22Rv1 (cell line): ENCODE measurements at regions not wholly inside any gene's neighbourhood (a gene's known extent, or its start where the extent isn't known, plus 50 kb on each side); places are given as distances from the start of the nearest gene placed in this dataset.
"Not testable (repeated sequence)": the region's sequence is repeated elsewhere in the genome, so short reads cannot be mapped to it uniquely, and the experiment has no call there.

Source experiments
- H3K27ac ChIP-seq: fragments of 450-650 bp; 2 replicates; pipeline ENCODE4 v1.5.1; 2017
- ZFX ChIP-seq: fragments of 450-650 bp; IDR thresholded peaks from 2 replicates; pipeline ENCODE4 v1.6.1; 2017; ENCODE audit warnings: antibody characterized with exemption, borderline replicate concordance
- TF ChIP-seq, protein P1 (sequence below): fragments of 450-650 bp; IDR thresholded peaks from 2 replicates; pipeline ENCODE4 v1.5.1; 2017; ENCODE audit warnings: mild to moderate bottlenecking

DNA sequence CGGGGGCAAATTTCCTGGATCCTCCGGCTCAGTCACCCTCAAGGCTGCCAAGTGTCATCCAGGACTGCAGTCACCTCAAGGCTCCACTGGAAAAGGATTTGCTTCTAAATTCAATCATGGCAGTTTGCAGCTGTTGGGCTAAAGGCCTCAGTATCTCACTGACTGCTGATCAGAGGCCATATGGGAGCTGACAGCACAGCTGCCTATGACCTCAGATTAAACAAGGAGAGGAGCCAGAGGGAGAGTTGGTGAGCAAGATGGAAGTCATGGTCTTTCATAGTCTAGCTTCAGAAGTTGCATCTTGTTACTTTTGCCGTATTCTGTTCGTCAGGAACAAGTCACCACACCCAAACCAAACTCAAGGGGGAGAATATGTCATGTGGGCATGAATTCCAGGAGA, 849.7 kb downstream of the UQCRFS1 start:
- TF ChIP-seq ZFX: no peak
- TF ChIP-seq, protein P1, sequence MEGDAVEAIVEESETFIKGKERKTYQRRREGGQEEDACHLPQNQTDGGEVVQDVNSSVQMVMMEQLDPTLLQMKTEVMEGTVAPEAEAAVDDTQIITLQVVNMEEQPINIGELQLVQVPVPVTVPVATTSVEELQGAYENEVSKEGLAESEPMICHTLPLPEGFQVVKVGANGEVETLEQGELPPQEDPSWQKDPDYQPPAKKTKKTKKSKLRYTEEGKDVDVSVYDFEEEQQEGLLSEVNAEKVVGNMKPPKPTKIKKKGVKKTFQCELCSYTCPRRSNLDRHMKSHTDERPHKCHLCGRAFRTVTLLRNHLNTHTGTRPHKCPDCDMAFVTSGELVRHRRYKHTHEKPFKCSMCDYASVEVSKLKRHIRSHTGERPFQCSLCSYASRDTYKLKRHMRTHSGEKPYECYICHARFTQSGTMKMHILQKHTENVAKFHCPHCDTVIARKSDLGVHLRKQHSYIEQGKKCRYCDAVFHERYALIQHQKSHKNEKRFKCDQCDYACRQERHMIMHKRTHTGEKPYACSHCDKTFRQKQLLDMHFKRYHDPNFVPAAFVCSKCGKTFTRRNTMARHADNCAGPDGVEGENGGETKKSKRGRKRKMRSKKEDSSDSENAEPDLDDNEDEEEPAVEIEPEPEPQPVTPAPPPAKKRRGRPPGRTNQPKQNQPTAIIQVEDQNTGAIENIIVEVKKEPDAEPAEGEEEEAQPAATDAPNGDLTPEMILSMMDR: no peak
- no peak overlapping the region for H3K27ac ChIP-seq

- H3K27ac ChIP-seq: no peak overlapping the region
- TF ChIP-seq, protein P1: no peak
- TF ChIP-seq ZFX: no peak
Measured at GRCh38 chr19:28359431-28360414, 853.2 kb downstream of the UQCRFS1 start.

DNA sequence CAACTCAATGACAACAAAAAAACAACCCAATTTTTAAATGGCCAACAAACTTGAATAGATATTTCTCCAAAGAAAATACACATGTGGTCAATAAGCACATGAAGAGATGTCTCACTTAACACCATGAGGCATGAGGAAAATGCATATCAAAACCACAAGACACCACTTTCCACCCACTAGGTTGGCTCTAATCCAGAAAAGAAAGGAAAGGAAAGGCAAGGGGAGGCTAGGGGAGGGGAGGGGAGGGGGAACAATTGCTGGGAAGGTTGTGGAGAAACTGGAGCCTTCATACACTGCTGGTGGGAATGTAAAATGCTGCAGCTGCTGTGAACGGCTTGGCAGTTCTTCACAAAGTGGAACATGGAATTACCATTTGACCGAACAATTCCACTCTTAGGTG, 854.3 kb downstream of the UQCRFS1 start:
- no peak overlapping the region for H3K27ac ChIP-seq

DNA sequence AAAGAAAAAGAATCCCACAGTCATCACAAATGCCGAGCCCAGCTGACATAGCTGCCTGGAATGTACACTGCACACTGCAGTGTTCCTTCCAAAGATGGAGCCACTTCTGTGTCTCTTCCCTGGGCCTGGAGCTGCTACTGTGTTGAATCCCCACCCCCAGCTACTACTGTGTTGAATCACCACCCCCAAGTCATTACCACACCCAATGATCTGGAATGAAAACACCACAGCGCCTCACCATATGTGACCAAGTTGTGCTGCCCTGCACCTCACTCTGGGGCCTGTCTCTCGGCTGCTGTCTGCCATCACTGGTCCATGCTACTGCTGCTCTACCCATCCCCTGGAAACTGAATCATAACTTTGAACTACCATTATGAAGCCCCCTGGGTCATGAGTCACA, 861.2 kb downstream of the UQCRFS1 start:
- no peak overlapping the region for H3K27ac ChIP-seq
- no peak for TF ChIP-seq ZFX
- TF ChIP-seq, protein P1: no peak

More for the DNA sequence above, 854.3 kb downstream of the UQCRFS1 start:
- no peak for TF ChIP-seq ZFX
- TF ChIP-seq, protein P1: no peak

- H3K27ac ChIP-seq: not testable (repeated sequence)
Measured at GRCh38 chr19:28351321-28351720, 861.6 kb downstream of the UQCRFS1 start.

DNA sequence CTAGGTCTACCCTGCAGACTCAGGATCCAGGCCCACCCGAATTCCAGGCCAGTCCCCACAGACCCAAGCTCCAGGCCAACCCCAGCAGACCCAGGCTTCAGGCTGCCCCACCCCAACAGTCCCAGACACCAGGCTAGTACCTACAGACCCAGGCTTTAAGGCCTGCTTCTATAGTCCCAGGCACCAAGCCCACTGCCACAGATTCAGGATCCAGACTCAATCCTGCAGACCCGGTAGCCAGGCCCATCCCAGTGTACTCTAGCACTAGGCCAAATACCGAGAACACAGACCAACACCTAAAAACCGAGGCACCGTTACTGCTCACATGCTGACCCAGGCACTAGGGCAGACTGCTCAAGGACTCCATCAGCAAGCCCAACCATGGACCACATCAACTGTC, 862.3 kb downstream of the UQCRFS1 start:
- H3K27ac ChIP-seq: no peak overlapping the region
- no peak for TF ChIP-seq ZFX
- TF ChIP-seq, protein P1: no peak

DNA sequence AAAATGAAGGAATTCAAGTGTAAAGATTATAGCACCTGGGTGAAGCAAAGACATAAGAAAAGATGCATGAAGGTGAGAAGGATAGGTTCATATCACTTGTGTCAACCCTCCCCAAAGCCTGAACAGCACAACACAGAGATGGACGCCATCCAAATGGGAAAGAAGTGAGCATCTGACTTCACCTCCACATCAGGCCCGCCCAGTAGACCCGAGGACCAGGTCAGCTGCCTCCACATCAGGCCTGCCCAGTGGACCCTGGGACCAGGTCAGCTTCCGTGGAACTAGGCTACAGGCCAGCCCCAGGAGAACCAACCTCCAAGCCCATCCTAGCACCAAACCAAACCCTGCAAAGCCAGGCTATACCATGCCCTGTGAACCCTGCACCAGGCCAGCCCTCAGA, 862.9 kb downstream of the UQCRFS1 start:
- TF ChIP-seq, protein P1: no peak
- TF ChIP-seq ZFX: no peak
- H3K27ac ChIP-seq: no peak overlapping the region
